ENCODE measurements at regions not wholly inside any gene's neighbourhood (a gene's known extent, or its start where the extent isn't known, plus 50 kb on each side); places are given as distances from the start of the nearest gene placed in this dataset.

DNA sequence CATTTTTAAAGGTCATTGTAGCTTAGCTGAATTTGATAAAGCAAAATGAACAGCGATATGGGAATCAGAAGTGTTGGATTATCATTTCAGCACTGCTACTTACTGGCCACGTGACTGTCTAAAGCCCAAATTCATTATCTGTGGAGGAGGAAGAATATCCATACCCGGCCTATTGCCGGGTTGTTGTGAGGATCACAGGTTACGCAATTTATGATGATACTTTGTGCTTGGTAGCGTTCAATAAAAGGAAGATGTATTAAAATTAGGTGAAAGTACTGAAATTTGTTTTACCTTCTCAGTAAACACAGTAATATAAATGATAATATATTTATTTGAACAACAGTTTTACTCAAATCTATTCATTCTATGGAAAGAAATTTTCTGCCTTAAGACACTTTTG, 1540.2 kb downstream of the ADGRL3 start:
- TF ChIP-seq, protein P1, sequence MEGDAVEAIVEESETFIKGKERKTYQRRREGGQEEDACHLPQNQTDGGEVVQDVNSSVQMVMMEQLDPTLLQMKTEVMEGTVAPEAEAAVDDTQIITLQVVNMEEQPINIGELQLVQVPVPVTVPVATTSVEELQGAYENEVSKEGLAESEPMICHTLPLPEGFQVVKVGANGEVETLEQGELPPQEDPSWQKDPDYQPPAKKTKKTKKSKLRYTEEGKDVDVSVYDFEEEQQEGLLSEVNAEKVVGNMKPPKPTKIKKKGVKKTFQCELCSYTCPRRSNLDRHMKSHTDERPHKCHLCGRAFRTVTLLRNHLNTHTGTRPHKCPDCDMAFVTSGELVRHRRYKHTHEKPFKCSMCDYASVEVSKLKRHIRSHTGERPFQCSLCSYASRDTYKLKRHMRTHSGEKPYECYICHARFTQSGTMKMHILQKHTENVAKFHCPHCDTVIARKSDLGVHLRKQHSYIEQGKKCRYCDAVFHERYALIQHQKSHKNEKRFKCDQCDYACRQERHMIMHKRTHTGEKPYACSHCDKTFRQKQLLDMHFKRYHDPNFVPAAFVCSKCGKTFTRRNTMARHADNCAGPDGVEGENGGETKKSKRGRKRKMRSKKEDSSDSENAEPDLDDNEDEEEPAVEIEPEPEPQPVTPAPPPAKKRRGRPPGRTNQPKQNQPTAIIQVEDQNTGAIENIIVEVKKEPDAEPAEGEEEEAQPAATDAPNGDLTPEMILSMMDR (IDR thresholded peaks at IDR 0.05) = no peak
- no peak for TF ChIP-seq POLR2A (IDR thresholded peaks at IDR 0.05)

All from testis (tissue), 2 donors.